HG03439 (cell line): ENCODE measurements at regions not wholly inside any gene's neighbourhood (a gene's known extent, or its start where the extent isn't known, plus 50 kb on each side); places are given as distances from the start of the nearest gene placed in this dataset.
"Not testable (repeated sequence)": the region's sequence is repeated elsewhere in the genome, so short reads cannot be mapped to it uniquely, and the experiment has no call there.

Source experiments
- ATAC-seq: cut with Tn5 transposase; IDR thresholded peaks from one replicate; pipeline ENCODE4 v1.9.1; 2021; ENCODE audit warnings: mild to moderate bottlenecking, moderate library complexity; ENCODE audit not compliant: unreplicated experiment

DNA sequence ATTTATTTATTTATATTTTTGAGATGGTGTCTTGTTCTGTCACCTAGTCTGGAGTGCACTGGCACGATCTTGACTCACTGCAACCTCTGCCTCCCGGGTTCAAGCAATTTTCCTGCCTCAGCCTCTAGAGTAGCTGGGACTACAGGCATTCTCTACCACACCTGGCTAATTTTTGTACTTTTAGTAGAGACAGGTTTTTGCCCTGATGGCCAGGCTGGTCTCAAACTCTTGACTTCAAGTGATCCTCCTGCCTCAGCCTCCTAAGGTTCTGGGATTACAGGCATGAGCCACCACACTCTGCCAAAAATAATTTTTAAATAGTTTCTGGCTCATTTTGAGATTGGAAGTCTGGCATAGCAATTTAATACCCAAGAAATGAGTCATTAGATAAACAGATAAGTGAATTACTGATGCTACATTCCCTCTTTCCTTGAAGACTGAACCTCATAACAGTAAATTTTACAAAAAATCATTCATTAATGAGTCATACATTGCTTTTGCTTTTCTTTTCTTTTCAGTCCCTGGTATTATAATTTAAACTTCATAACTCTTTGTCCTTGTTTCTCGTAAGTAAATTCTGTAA, 881.6 kb upstream of the PIK3C3 start:
- ATAC-seq, result no peak

DNA sequence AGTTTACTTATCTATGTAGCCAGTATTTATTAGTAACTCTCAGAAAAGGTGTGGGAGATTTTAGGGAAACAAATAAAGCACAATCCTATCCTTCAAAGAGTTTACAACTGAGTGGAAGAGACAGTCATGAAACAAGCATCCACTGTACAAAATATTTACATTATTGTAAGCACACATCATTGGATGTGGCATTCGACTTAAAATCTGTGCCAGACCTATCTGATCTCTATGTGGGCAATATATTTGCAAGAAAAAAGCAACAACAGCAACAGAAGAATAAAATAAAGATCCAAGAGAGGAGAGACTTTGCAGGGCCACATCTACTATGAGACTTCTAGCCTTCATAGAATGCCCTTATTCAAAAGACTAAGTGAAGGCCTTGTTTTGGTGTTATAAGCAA, 882.1 kb upstream of the PIK3C3 start:
- no peak for ATAC-seq

DNA sequence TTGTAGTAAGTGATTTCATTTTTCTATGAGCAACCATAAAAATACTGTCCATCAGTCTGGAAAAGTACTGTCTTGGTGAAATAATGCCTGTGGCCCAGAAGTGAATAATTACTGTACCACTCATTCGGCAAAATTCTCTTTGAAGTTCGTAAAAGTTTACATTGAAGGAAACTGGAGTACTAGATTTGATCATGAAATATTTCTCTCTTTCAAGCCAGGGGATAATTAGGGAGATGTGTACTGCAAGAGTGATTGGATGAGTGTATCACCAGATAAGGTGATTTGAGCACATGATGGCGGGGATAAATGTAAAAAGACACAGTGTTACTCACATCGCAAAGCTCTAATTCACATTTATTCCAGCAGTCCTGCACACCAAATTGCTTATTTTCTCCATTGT, 883.2 kb upstream of the PIK3C3 start:
- ATAC-seq, result no peak

DNA sequence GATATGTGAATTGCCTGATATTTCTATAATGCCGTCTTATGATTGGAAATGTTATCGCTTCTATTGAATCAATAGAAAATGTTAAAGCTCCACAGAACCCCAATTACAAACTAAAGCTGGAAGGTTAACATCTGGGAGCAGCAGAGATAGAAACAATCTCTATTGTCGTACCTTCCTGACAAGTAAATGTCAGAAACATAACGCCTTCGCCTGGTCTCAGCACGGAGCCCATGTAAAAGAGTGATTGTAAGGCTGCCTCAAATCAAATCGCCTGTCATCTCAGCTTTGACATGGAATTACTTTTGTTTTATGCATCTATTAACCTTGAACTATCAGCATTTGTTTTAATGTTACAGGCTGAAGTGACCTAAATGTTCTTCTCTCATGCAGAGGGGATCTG, 885.9 kb upstream of the PIK3C3 start:
- ATAC-seq, result no peak

DNA sequence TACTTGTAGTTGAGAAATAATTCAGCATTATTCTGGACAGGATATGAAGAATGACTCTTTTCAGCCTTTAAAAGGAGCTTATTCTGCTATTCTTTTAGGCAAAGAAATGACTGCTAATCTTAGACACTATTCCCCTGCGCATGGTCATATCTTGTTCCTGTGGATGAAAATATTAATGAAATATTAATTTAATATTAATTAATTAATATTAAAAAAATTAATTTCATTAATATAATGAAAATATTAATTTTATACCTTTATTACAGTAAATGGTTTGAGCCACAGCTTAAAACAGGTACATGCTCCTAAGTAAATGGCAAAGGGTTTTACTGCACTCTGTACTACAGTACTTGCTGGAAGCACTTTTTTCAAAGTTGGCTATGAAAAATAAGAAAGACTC, 890.1 kb upstream of the PIK3C3 start:
- no peak for ATAC-seq

DNA sequence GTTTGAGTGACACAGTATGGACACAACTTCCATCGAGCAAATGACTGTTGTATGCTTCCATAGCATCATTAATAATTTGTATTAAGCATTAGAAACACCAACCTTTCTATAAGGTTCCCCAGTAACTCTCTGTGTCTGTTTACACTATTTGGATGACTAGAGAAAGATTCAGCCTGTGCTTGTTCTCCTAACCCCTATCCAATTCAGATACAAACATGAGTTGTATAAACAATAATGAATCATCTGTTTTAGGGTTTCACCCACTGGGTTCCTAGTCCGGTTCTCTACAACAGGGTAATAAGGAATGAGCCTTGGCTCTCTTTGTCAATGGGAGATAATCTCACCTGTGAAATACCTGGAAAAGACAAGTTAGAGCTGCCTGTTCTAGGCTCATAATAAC, 894.1 kb upstream of the PIK3C3 start:
- no peak for ATAC-seq

DNA sequence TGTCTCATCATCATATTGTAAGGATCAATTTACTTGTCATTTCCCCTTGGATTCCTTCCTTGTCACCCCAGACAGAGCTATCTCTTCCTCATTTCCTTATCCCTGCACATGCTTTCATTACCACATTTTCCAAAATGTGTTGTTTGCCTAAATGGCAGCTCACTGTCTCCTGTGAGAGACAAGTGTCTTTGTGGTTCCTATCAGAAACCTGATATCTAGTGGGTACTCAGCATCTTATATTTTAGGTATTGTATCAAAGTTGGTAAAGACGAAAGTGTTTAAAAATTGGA, 896.0 kb upstream of the PIK3C3 start:
- ATAC-seq, result no peak

DNA sequence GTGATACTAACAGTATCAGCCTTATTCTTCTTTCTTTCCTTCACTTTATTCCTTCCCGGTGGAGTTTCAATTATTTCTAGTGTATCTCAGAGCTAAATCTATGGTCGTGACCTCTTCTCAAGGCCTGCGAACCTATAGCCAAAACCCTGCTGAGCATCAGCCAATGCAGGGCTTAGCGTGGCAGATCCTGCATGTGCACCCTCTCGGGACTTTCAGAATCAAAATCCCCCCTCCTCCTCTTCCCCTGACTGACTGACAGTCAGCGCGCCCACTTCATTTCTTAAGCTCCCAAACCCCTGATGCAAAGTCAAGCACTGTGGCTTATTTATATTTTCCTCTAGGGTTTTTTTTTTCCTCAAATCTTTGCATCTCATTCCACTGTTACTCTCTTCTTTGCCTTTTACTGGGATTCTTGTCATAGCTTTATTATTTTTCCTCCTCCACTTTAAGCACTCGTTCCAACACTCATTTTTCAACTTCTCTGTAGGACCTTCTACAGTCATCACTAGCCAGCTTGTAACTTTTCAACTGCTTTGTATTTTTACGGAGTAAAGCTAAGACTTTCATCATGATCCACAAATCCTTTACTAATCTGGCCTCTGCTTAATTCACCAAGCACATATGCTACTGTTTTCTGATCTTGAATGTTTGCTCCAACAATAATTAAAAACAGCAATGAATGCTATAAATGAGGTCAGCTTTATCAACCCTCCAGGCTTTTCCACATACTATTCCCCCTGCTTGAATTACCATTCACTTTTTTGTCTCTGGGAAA, 896.5 kb upstream of the PIK3C3 start:
- ATAC-seq, result no peak

DNA sequence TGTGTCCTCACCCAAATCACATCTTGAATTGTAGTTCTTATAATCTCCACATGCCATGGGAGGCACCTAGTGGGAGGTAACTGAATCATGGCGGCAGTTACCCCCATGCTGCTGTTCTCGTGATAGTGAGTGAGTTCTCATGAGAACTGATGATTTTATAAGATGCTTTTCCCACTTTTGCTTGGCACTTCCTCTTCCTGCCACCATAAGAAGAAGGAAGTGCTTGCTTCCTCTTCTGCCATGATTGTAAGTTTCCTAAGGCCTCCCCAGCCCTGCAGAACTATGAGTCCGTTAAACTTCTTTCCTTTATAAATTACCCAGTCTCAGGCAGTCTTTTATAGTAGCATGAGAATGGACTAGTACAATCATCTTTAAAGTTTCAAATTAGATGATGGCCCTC, 902.4 kb upstream of the PIK3C3 start:
- ATAC-seq, result no peak

DNA sequence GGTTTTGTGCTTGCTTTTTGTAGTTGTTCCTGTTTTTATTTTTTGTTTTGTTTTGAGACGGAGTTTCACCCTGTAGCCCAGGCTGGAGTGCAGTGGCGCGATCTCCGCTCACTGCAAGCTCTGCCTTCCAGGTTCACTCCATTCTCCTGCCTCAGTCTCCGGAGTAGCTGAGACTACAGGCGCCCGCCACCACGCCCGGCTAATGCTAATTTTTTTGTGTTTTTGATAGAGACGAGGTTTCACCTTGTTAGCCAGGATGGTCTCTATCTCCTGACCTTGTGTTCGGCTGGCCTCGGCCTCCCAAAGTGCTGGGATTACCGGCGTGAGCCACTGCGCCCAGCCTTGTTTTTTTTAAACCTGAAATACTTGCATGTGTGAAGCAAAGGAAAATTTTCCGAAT, 908.8 kb upstream of the PIK3C3 start:
- ATAC-seq, result not testable (repeated sequence)

DNA sequence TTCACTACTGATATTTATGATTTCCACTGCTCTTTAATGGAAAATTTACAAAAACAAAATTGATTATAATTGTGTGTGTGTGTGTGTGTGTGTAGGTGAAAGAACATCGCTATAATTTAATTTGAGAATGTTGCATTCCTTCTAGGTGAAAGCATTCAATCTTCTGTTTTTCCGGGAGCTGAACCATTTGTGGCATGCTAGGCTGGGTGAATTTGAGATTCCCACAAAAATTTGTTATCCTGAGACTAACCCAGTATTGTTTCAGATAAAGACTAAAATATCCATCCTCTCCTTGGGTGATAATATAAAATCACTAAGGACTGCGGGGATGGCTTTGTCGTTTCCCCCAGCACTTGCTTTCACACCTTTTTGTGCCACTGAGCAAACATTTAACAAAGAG, 911.2 kb upstream of the PIK3C3 start:
- ATAC-seq, result no peak

DNA sequence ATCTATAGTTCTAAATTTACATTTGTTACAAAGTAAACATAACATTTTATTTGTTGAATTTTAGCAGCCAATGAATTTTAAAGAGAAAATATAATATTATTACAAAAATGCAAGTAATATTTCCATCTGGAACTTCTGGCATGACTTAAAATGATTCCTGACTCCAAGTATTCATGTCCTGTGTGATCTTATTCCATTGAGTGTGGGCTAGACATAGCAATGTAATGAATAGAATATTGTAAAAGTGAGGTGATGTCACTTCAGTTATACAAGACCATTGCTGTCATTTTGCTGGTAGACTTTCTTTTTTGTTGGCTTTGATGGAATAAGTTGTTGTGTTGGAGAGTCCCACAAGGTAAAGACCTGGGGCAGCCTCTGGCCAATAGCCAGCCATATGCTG, 912.2 kb upstream of the PIK3C3 start:
- ATAC-seq, result no peak

DNA sequence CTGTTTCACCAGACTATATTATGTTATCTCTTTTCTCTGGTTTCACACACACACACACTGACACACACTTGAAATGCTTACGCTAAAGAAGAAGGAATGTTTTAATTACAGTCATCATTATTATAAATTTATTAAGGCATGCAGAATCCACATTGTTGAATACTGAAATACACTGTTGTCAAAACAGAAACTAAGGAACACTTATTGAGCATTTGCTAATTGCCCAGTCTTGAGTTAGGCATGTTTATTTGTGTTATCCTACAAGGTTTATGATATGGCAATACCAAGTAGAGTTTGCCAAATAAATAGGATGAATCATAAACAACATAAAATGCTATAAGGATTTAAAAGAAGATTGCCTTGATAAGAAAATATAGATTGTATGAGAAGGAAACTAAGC, 917.0 kb upstream of the PIK3C3 start:
- ATAC-seq, result no peak

DNA sequence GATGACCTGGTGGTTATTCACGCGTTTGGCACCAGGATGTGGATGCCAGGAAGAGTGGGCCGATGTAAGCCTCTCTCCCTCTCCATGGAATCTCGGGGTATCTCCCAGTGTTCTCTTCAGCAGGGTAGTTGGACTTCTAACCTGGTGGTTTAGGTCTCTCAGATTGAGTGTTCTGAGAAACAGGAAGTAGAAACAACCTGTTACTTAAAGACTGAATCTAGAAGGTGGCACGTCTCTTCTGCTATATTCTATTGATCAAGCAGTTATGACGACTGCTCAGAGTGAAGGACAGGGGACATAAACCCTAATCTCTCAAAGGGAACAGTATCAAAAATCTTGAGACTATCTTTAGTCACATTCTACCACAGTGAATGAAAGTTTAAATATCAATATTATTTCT, 918.7 kb upstream of the PIK3C3 start:
- ATAC-seq, result no peak

DNA sequence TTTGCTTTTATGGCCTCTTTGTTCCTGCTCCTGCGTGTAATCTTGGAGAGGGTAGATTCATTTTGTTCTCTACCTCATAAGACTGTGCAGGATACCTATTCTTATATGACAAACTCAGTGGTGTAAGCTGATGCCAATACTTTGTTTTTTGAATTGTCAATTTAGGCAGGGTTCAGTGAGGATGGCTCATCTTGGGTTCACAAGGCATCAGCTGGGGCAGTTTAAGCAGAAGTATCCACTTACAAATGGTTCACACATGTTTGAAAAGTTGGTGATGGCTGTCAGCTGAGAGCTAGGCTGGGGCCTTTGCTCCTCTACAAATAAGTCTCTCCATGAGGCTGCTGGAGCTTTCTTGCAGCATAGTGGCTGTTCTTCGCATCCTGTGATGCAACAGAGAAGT, 920.6 kb upstream of the PIK3C3 start:
- no peak for ATAC-seq

DNA sequence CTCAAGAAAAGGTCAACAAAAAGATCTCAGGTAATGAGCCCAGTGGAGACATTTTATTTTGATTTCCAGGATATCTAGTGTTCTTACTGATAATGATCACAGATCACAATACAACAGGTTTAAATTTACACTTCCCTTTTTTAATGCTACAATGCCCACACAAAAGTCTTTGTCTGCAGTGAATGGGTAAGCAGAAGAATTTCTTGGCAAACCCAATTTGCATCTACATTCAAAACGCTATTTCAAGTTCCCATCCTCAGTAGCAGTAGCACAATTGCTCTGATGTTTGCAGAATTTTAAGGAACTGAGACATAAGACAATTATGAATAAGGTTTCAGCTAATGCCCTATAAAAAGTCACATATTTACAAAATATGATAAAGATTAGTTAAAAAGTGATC, 929.4 kb upstream of the PIK3C3 start:
- no peak for ATAC-seq

DNA sequence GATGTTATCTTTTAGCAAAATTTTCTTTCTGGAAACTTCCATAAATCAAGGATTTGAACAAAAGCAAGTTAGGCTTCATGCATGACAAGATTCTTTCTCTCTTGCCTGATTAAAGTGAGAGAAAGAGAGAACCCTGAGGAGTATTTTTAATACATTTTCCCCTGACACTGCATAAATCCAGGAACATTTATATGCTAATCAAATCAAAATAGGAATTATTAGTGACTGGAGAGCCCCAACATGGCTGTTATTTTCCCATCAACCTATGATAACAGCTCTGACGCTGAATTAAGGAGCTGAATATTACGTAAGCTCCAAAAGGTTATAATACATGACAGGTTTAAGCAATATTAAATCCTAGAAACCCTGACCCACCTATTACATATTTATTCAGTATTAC, 930.2 kb upstream of the PIK3C3 start:
- no peak for ATAC-seq

DNA sequence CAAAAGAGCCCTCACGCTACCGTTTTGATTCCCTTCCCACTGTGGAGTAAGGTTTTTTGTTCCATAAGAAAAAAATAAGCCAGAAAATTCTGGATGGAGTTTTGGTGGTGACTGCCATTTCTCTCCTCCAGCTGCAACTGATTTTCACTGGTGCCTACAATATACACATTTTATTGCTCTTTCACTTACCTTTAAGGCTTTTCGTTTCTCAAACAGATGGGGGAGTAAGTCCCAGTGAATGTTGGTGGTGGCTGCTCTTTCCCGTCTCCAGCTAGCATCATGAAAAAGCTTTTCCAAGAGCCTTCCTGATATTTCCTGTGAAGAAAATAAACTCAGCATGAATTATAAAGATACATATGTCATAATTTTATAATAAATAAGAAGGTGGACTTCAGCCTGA, 932.5 kb upstream of the PIK3C3 start:
- no peak for ATAC-seq

DNA sequence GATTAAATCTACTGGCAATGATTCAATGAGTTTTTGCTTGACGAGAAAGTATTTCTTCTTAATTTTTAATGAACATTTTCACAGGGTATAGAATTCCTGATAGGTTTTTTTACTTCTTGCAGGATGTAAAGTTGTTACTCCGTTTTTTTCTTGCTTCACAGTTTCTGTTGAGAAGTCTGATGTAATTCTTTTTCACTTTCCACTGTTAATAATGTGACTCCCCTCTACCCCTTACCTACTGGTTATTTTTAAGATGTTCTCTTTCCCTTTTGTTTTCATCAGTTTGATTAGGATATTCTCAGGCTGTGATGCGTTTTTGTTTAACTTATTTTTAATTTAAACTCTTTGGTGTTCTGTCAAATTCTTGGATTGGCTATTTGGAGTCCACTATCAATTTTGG, 933.9 kb upstream of the PIK3C3 start:
- ATAC-seq, result no peak

DNA sequence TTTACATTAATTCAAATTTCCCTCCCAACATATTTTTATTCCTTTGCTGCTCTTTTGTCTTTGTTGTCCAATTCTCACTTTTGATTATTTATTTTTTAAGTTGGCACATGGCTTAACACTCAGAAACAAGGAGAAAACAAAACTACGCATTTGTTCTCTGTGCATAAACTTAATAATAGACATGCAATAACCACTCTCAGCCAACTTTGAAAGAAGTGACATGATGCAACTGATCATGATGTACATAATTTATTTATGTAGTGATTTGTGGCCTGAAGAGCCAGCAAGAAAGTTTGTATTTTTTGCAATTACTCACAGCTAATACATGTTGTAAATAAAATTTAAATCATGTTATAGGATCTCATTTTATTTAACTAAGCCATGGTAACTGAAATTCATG, 942.8 kb upstream of the PIK3C3 start:
- ATAC-seq, result no peak

DNA sequence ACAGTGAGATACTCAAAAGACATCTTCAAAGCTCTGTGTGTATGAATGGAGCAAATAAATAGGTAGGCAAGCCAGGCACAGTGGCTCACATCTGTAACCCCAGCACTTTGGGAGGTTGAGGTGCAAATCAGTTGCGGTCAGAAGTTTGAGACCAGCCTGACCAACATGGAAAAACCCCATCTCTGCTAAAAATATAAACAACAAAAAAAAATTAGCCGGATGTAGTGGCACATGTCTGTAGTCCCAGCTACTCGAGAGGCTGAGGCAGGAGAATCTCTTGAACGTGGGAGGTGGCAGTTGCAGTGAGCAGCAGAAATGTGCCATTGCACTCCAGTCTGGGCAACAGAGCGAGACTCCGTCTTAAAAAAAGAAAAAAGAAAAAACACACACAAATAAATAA, 945.1 kb upstream of the PIK3C3 start:
- no peak for ATAC-seq

DNA sequence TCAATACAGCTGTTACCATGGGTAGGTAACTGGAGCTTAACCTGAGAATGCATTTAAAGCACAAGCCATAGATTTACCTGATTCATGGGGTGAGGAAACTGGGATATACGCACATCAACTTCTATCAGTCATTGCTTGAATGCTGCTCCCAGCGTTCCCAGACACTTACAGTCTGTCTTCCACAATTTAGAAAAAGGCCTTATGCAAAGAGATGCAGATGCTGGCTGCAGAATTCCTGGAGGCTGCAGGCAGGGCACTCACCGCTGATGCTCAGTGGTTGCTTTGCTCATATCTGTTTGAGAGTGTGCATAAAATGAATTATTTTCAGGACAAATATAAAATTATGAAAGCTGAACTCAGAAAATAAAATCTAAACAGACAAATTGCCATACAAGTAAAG, 950.7 kb upstream of the PIK3C3 start:
- no peak for ATAC-seq

DNA sequence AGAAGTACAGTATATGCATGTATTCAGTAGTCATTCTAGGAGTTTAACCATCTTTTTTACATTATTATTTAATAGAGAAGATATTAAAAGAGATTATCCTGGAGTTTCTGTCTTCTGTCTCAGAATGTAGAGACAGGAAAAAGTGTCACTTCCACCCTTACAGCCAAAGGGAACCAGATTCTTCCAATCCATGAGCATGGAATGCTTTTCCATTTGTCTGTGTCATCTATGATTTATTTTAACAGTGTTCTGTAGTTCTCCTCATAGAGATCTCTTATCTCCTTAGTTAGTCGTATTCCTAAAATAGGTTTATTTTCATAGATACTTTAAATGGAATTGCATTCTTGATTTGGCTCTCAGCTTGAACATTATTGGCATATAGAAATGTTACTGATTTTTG, 959.5 kb upstream of the PIK3C3 start:
- no peak for ATAC-seq
